NCI-H82 (cell line): ENCODE measurements at regions not wholly inside any gene's neighbourhood (a gene's known extent, or its start where the extent isn't known, plus 50 kb on each side); places are given as distances from the start of the nearest gene placed in this dataset.
A peak's percentile ranks its signal among the peaks of the same experiment; 100 is the strongest.
"Not testable (repeated sequence)": the region's sequence is repeated elsewhere in the genome, so short reads cannot be mapped to it uniquely, and the experiment has no call there.

ENCODE experiments used
- DNase-seq: peaks from one replicate; lab custom pipeline; 2025; lab: John Stamatoyannopoulos, UW

DNA sequence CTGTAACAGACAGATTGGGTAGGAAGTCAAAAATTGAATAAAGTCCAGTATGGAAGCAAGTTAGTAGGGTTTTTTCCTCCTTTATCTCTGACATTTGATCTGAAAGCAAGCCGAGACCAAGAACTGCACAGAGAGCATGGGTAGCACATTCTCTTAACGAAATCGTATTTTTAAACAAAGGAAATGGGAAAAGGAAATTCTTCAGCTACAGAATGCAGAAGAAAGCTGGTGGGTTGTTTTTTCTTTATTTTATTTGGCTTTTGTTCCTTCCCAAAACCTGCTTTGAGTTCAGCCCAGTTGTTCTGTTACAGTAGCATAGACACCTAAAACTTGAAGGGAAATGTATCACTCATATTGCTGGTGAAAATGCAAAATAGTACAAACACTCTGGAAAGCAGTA, 397.0 kb downstream of the GBE1 start:
- DNase-seq, result no peak

GRCh38 chr3:81363816-81364215, 397.6 kb downstream of the GBE1 start:
- DNase-seq, result no peak

GRCh38 chr3:81354119-81354518, 407.3 kb downstream of the GBE1 start:
- DNase-seq, result peak; percentile 81

GRCh38 chr3:81352867-81353266, 408.6 kb downstream of the GBE1 start:
- DNase-seq, result peak; percentile 48

GRCh38 chr3:81349816-81350340, 411.6 kb downstream of the GBE1 start:
- no peak for DNase-seq

DNA sequence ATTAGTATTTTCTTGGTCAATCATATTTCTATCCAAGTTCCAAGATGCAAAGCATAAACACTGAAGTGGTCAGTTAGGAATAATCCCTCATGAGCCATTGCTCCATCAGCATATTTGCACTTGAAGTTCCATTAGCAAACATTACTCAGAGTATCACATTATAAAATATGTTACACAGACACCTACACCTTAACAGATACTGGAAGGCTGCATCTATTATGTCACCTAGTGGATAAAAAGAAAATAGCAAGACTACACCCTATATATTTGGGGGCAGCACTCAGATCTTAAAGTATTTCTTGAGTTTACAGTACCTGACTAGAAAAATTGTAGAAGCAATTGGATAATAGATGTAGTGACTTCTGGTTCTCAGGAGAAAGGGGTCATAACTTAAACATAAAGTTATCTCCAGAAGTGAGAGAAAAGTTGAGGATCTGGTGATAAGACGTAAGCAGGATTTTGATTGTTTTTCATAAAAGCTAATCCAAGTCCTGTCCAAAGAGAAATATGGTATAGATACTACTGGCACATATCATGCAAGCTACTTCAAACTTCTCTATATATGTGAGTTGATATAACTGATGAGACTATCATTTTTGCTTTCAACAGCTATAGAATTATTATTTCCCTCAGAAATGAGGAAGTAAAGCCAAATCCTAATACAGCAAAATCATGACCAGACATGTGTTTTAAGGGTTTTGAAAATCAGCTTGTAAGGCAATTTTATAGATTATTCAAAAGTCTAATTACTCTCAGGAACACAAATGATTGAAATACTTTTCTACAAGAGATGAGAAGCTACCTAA, 422.2 kb downstream of the GBE1 start:
- peak; percentile 46 for DNase-seq

DNA sequence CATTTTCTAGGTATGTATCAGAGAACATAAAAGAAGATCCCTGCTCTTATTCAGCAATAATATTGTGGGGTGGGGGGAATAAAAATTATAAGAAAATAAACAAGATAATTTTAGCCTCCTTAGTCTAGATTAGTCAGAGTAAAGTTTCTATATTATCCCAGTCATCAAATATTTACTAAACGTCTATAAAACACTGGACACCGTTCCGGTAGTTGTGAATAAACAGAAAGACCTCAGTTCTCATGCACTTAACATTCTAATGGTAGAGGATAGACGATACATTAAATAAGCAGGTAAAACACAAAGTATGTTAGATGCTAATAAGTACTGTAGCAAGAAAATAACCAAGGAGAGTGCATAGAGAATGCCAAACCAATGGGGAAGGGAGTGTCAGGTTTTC, 425.0 kb downstream of the GBE1 start:
- DNase-seq, result no peak

- DNase-seq, result not testable (repeated sequence)
Measured at GRCh38 chr3:81329835-81330234, 431.6 kb downstream of the GBE1 start.

DNA sequence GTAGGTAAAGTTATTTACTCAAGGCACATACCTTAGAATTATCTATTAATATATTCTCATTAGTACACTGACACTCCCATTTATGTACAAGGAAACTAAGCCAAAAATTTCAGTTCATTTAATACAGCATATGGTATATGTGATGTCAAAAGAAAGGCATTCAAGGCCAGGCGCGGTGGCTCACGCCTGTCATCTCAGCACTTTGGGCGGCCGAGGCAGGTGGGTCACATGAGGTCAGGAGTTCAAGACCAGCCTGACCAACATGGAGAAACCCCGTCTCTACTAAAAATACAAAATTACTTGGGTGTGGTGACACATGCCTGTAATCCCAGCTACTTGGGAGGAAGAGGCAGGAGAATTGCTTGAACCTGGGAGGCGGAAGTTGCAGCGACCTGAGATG, 435.2 kb downstream of the GBE1 start:
- DNase-seq, result no peak

DNA sequence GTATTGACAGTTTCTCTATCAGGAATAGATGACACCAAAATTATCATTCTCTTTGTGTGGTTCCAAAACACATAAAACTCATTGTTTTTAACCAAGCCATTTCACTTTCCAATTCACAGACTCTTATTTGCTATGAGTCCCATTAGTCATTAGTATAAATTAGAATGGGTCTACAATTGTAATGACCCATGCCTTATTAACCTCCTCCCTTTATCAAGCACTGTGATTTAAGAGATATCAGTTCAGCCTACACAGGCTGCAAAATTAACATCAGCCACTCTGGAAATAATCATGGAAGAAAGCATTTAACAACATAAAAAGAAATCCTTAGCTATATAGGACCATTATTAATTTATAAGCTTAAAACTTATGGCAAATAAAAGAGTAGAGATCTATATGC, 440.6 kb downstream of the GBE1 start:
- peak; percentile 46 for DNase-seq

DNA sequence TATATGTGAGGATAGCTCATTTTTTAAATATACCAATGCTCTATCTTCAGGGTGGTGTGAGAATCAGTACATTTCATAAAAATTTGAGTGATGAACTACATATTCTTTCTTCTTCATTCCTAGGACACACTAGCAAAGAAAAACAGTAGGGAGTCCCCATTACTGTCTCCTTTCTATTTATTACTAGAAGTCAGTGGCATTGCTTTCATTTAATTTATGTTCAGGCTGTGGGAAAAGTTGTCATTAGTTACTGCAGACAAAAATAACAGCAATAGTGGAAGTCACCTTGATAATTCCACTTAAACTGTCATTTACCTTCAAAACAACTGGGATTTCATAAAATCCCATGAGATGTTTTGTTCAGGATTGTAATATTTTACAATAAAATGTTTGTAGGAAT, 446.4 kb downstream of the GBE1 start:
- DNase-seq, result no peak

- peak; percentile 77 for DNase-seq
Measured at GRCh38 chr3:81311321-81311720, 450.1 kb downstream of the GBE1 start.

- DNase-seq, result no peak
Measured at GRCh38 chr3:81308306-81308705, 453.1 kb downstream of the GBE1 start.

- no peak for DNase-seq
Measured at GRCh38 chr3:81307221-81307620, 454.2 kb downstream of the GBE1 start.

DNA sequence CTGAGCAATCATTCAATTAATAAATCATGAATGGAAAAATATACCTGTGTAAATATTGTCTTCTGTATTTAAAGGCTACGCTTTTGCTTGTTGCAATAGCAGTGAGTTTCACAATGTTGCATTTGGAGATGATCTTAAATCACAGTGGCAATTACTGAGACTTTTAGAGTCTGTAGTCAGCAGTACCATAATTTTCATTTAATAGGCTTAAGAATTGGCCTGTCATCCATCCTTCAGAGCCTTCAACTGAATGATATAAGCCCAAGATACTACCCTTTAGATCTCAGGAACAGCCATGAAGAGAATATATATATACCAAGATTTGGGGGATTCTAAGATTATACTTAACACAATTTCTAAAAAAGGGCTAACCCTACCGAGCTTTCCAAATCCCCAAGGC, 458.1 kb downstream of the GBE1 start:
- peak; percentile 77 for DNase-seq

- peak; percentile 80 for DNase-seq
Measured at GRCh38 chr3:81302045-81302444, 459.4 kb downstream of the GBE1 start.

- DNase-seq, result no peak
Measured at GRCh38 chr3:81301230-81301629, 460.2 kb downstream of the GBE1 start.

- DNase-seq, result no peak
Measured at GRCh38 chr3:81300324-81300927, 461.0 kb downstream of the GBE1 start.

DNA sequence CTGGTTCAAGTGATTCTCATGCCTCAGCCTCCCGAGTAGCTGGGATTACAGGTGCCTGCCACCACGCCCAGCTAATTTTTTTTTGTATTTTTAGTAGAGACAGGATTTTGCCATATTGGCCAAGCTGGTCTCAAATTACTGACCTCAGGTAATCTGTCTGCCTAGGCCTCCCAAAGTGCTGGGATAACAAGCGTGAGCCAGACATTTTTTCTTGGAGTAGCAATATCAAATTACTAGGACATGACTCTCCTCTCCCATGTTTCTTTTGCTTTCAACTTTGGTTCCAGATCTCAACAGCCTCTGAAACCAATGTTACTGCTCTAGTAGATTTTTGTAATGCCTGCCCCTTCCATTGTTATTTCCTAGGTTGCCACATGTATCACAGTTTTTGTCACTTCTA, 462.0 kb downstream of the GBE1 start:
- no peak for DNase-seq

DNA sequence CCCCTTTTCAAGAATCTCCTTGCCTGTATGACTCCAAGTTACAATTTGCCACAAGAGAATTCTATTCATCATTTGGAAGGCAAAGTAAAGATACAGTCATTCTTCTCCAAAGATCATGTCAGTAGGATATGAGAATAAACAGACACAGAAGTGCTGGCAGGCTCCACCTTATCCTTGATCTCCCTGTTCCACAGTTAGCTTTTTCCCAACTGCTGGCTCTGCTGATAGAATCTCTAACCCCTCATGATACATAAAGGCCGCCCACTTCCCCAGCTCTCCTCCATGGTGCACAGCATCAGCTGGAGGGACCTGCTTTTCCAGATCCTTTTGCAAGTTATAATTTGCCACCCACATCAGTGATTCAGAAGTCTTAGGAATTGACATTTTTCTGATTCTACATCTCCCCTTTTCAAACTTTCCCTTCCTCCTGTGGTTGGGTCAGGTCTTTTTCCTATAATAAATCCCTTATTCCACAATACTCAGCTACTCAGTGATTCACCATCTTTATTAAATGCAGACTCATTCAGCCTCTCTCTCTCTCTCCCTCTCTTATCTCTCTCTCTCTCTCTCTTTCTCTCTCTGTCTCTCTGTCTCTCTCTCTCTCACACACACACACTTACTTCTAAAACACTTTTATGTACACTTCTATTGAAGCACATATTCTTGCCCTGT, 465.4 kb downstream of the GBE1 start:
- DNase-seq, result no peak

DNA sequence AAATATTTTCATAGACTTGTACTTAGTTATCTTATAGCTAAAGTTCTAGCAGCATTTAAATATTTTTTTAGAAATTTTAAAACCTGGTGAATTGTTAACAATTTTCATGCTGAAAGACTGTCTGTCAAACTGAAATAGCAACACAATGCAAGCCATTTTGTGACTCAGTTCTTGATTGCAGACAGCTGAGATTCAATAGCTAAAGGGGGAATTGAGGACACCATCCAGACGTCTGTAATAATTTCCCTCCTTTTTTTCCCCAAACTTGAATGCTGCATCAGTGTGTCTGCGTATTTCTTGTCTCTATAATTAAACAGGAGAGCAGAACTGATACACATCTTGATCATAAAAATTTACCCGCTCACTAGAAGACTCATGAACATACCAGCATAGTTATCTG, 468.3 kb downstream of the GBE1 start:
- DNase-seq, result no peak

DNA sequence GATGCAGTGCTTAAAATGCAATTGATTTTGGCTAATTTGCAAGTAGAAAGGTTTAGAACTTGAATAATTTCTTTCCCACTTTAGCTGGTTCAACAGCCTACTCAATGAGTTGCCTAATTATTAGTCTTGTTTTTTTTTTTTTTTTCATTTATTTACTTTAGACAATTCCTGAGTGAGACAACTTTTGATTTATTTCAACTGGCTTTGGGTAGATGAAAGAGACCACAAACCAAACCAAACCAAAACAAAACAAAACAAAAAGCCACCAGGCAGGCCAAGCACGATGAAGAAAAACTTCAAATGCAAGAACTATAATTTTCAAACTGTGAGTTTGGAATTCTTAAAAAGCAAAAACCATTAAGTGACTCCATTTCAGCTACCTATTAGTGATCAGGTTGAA, 469.9 kb downstream of the GBE1 start:
- no peak for DNase-seq

- DNase-seq, result no peak
Measured at GRCh38 chr3:81289676-81290075, 471.8 kb downstream of the GBE1 start.
